ENCODE measurements at regions not wholly inside any gene's neighbourhood (a gene's known extent, or its start where the extent isn't known, plus 50 kb on each side); places are given as distances from the start of the nearest gene placed in this dataset.
"Not testable (repeated sequence)": the region's sequence is repeated elsewhere in the genome, so short reads cannot be mapped to it uniquely, and the experiment has no call there.

GRCh38 chr7:65199221-65199620 lies 174.4 kb upstream of the ZNF92 start:
- not testable (repeated sequence) for H3K9me3 Mint-ChIP-seq; H3K4me3 Mint-ChIP-seq; H3K27ac Mint-ChIP-seq (ENCODE audit: low read depth); DNase-seq (ENCODE audit: low spot score in 2 of 2); H3K27me3 Mint-ChIP-seq; H3K36me3 Mint-ChIP-seq (ENCODE audit: insufficient read depth); H3K4me1 Mint-ChIP-seq; ATAC-seq (replicated peaks; ENCODE audit: extremely low read depth, poor library complexity, severe bottlenecking)

DNA sequence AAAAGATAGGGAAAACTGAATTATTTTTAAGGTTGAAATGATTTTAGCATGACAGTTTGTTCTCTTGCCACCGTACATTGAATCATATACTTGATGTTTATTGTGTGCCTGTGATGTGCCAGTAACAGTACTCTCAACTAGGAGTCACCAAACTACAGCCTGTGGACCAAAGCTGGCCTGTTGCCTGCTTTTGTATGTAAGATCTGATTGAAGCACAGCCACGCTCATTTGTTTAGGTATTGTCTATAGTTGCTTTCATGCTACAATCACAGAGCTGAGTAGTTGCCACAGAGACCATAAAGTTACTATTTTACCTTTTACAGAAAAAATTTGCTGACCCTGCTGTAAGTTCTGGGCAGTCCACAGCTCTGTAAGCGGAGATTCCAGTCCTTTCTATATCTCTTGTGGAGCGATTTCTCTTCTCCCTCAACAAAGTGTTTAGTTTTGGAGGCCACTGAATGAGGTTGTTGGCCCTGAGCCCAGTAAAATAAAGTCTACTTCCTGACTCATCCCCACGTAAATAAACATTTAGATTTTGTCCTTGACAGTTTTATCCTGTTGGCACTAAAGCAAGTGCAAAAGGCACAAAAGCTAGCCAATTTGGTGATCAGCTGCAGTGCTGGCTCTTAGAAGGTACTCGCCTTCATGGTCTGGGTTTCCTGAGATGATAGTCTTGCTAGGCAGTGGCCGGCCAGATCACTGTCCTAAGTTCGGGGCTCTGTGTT lies 180.2 kb upstream of the ZNF92 start:
- not testable (repeated sequence) for H3K9me3 Mint-ChIP-seq; H3K27me3 Mint-ChIP-seq; H3K4me3 Mint-ChIP-seq; H3K4me1 Mint-ChIP-seq; ATAC-seq (replicated peaks; ENCODE audit: extremely low read depth, poor library complexity, severe bottlenecking); H3K36me3 Mint-ChIP-seq (ENCODE audit: insufficient read depth); H3K27ac Mint-ChIP-seq (ENCODE audit: low read depth); DNase-seq (ENCODE audit: low spot score in 2 of 2)

- H3K36me3 Mint-ChIP-seq (ENCODE audit: insufficient read depth); H3K27ac Mint-ChIP-seq (ENCODE audit: low read depth); H3K9me3 Mint-ChIP-seq; H3K27me3 Mint-ChIP-seq; H3K4me3 Mint-ChIP-seq; DNase-seq (ENCODE audit: low spot score in 2 of 2); ATAC-seq (replicated peaks; ENCODE audit: extremely low read depth, poor library complexity, severe bottlenecking); H3K4me1 Mint-ChIP-seq: not testable (repeated sequence)
Observed at GRCh38 chr7:65177041-65177440, 170.6 kb upstream of the ERV3-1 start.

DNA sequence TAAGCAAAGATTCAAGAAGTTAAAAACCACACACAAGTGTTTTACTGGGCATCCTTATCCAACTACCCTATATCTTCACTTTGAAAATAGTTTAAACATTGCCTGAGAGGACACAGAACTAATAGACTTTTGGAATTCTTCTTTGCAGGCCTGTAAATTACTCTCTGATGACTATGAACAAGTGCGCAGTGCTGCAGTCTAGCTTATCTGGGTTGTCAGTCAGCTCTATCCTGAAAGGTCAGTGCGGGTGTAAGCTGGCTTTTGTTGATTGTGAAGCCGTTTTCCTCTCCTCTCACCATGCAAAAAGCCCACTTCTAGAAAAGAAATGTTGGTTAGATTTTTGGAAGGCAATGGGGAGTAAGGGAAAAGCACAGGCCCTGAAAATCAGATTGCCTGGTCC lies 143.6 kb upstream of the ERV3-1 start:
- H3K27ac Mint-ChIP-seq (ENCODE audit: low read depth); DNase-seq (ENCODE audit: low spot score in 2 of 2); H3K27me3 Mint-ChIP-seq; H3K4me1 Mint-ChIP-seq; H3K36me3 Mint-ChIP-seq (ENCODE audit: insufficient read depth); ATAC-seq (replicated peaks; ENCODE audit: extremely low read depth, poor library complexity, severe bottlenecking); H3K9me3 Mint-ChIP-seq; H3K4me3 Mint-ChIP-seq: not testable (repeated sequence)

DNA sequence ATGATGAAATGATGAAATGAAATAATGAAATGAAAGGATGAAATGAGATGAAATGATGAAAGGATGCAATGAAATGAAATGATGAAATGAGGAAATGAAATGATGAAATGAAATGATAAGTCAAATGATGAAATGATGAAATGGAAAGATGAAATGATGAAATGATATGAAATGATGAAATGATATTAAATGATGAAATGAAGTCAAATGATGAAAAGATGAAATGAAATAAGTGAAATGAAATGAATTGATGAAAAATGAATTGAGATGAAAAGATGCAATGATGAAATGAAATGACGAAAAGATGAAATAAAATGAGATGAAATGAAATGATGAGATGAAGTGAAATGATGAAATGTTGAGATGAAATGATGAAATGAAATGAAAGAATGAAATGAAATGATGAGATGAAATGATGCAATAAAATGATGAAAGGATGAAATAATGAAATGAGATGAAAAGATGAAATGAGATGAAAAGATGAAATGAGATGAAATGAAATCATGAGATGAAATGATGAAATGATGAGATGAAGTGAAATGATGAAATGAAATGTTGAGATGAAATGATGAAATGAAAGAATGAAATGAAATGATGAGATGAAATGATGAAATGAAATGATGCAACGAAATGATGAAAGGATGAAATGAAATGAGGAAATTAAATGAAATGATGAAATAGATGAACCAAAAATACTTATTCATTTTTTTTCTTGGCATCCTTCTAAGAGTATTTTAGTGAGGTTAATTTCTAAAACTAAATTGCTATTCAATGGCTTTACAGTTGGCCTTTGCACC lies 139.8 kb upstream of the ERV3-1 start:
- not testable (repeated sequence) for H3K4me3 Mint-ChIP-seq; DNase-seq (ENCODE audit: low spot score in 2 of 2); H3K27me3 Mint-ChIP-seq; H3K9me3 Mint-ChIP-seq; H3K27ac Mint-ChIP-seq (ENCODE audit: low read depth); ATAC-seq (replicated peaks; ENCODE audit: extremely low read depth, poor library complexity, severe bottlenecking); H3K36me3 Mint-ChIP-seq (ENCODE audit: insufficient read depth); H3K4me1 Mint-ChIP-seq

DNA sequence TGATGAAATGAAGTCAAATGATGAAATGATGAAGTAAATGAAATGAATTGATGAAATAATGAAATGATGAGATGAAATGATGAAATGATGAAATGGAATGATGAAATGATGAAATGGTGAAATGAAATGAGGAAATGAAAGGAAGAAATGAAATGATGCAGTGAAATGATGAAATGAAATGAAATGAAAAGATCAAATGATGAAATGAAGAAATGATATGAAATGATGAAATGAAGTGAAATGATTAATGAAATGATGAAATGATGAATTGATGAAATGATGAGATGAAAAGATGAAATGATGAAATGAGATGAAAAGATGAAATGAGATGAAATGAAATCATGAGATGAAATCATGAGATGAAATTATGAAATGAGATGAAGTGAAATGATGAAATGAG lies 139.2 kb upstream of the ERV3-1 start:
- ATAC-seq (replicated peaks; ENCODE audit: extremely low read depth, poor library complexity, severe bottlenecking); DNase-seq (ENCODE audit: low spot score in 2 of 2); H3K4me1 Mint-ChIP-seq; H3K9me3 Mint-ChIP-seq; H3K27ac Mint-ChIP-seq (ENCODE audit: low read depth); H3K27me3 Mint-ChIP-seq; H3K4me3 Mint-ChIP-seq; H3K36me3 Mint-ChIP-seq (ENCODE audit: insufficient read depth): not testable (repeated sequence)

- not testable (repeated sequence) for H3K4me3 Mint-ChIP-seq; H3K27me3 Mint-ChIP-seq; H3K36me3 Mint-ChIP-seq (ENCODE audit: insufficient read depth); H3K9me3 Mint-ChIP-seq; H3K4me1 Mint-ChIP-seq; H3K27ac Mint-ChIP-seq (ENCODE audit: low read depth); ATAC-seq (replicated peaks; ENCODE audit: extremely low read depth, poor library complexity, severe bottlenecking); DNase-seq (ENCODE audit: low spot score in 2 of 2)
Observed at GRCh38 chr7:65145008-65145407, 138.5 kb upstream of the ERV3-1 start.

DNA sequence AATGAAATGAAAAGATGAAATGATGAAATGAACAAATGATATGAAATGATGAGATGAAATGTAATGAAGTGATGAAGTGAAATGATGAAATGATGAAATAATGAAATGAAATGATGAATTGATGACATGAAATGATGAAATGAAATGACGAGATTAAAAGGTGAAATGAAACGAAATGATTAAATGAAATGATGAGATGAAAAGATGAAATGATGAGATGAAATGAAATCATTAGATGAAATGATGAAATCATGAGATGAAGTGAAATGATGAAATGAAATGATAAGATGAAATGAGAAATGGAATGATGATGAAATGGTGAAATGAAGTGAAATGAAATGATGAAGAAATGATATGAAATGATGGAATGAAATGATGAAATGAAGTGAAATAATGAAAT lies 138.1 kb upstream of the ERV3-1 start:
- not testable (repeated sequence) for ATAC-seq (replicated peaks; ENCODE audit: extremely low read depth, poor library complexity, severe bottlenecking); DNase-seq (ENCODE audit: low spot score in 2 of 2)

GRCh38 chr7:65144119-65144518 lies 137.6 kb upstream of the ERV3-1 start:
- H3K27me3 Mint-ChIP-seq; H3K36me3 Mint-ChIP-seq (ENCODE audit: insufficient read depth); H3K4me3 Mint-ChIP-seq; ATAC-seq (replicated peaks; ENCODE audit: extremely low read depth, poor library complexity, severe bottlenecking); H3K9me3 Mint-ChIP-seq; H3K4me1 Mint-ChIP-seq; H3K27ac Mint-ChIP-seq (ENCODE audit: low read depth); DNase-seq (ENCODE audit: low spot score in 2 of 2): not testable (repeated sequence)

More for the DNA sequence above, 138.1 kb upstream of the ERV3-1 start:
- H3K4me3 Mint-ChIP-seq; H3K9me3 Mint-ChIP-seq; H3K27ac Mint-ChIP-seq (ENCODE audit: low read depth); H3K4me1 Mint-ChIP-seq; H3K27me3 Mint-ChIP-seq; H3K36me3 Mint-ChIP-seq (ENCODE audit: insufficient read depth): not testable (repeated sequence)

- not testable (repeated sequence) for ATAC-seq (replicated peaks; ENCODE audit: extremely low read depth, poor library complexity, severe bottlenecking)
Observed at GRCh38 chr7:65141894-65142293, 135.4 kb upstream of the ERV3-1 start.

DNA sequence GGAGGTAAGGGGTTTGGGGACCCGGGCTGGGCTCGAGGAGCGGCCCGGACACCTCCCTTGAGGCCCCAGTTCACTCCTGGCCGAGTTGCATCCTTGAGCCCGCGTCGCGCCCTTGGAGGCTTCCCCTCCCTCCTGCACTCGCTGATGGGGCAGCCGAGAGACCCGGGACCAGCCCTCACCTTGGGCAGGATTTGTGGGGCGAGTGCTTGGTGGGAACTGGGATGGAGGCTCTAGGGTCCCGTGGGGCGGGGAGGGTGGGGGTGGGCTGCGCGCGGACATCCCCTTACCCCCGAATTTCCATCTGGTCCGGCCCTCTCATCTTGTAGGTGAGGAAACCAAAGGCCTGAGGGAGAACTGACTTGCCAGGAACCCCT lies 134.9 kb upstream of the ERV3-1 start:
- DNase-seq (ENCODE audit: low spot score in 2 of 2); H3K27ac Mint-ChIP-seq (ENCODE audit: low read depth): not testable (repeated sequence)

More at GRCh38 chr7:65141894-65142293, 135.4 kb upstream of the ERV3-1 start:
- not testable (repeated sequence) for H3K4me3 Mint-ChIP-seq; DNase-seq (ENCODE audit: low spot score in 2 of 2); H3K4me1 Mint-ChIP-seq; H3K27me3 Mint-ChIP-seq; H3K9me3 Mint-ChIP-seq; H3K36me3 Mint-ChIP-seq (ENCODE audit: insufficient read depth); H3K27ac Mint-ChIP-seq (ENCODE audit: low read depth)

DNA sequence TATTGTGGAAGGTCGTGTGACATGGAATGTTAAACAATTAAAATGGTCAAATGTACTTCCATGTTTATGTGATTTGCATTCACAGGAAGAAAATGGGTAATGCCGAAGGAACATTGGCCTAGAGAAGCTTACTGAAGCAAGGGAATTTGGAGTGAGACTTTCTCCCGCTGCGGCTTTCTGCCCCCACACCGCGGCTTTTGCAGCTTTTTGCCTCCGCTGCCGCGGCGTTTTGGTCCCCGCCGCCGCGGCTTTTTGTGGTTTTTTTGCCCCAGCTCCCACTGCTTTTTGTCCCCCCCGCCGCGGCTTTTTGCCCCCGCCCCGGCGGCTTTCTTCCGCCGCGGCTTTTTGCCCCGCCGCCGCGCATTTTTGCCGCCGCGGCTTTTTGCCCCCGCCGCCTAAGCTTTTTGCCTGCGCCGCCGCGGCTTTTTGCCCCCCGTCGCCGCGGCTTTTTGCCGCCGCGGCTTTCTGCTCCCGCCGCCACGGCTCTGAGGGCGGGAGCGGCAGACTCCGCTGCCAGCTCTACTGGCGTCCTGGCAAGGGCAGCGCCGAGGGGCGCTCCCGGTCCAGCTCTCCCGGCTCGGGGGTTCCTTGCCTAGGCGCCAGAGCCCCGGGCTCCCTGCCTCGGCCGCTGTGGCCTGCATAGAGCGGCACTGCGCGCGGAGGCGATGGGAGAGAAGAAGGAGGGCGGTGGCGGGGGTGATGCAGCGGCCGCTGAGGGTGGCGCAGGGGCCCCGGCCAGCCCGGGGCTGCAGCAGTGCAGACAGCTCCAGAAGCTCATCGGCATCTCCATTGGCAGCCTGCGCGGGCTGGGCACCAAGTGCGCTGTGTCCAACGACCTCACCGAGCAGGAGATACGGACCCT lies 134.3 kb upstream of the ERV3-1 start:
- not testable (repeated sequence) for H3K27ac Mint-ChIP-seq (ENCODE audit: low read depth)

More for the DNA sequence above, 134.9 kb upstream of the ERV3-1 start:
- H3K4me3 Mint-ChIP-seq; H3K27me3 Mint-ChIP-seq; H3K4me1 Mint-ChIP-seq; H3K9me3 Mint-ChIP-seq; H3K36me3 Mint-ChIP-seq (ENCODE audit: insufficient read depth); ATAC-seq (replicated peaks; ENCODE audit: extremely low read depth, poor library complexity, severe bottlenecking): not testable (repeated sequence)

More for the DNA sequence above, 134.3 kb upstream of the ERV3-1 start:
- not testable (repeated sequence) for H3K4me3 Mint-ChIP-seq; H3K36me3 Mint-ChIP-seq (ENCODE audit: insufficient read depth); H3K27me3 Mint-ChIP-seq; DNase-seq (ENCODE audit: low spot score in 2 of 2); H3K4me1 Mint-ChIP-seq; ATAC-seq (replicated peaks; ENCODE audit: extremely low read depth, poor library complexity, severe bottlenecking); H3K9me3 Mint-ChIP-seq

All from central memory CD8-positive, alpha-beta T cell (primary cell).